Astrocyte (in vitro differentiated cells and primary cell): ENCODE measurements at regions not wholly inside any gene's neighbourhood (a gene's known extent, or its start where the extent isn't known, plus 50 kb on each side); places are given as distances from the start of the nearest gene placed in this dataset.

ENCODE experiments used
- DNase-seq: peaks from one replicate; pipeline ENCODE4 v3.0.0-alpha.2; 2010; ENCODE audit warnings: low read depth
- FAIRE-seq: peaks from 2 replicates; lab custom pipeline; 2011; peaks lifted over from hg19 to GRCh38; lab: Jason Lieb, UNC
- H2AFZ ChIP-seq: 2 replicates; pipeline ENCODE4 v1.6.0; 2012; ENCODE audit warnings: low read depth, low read length, inconsistent platforms
- H3K27ac ChIP-seq: 2 replicates; pipeline ENCODE4 v1.5.1; 2011; ENCODE audit warnings: low read depth, low read length, inconsistent platforms
- H3K27me3 ChIP-seq: 2 replicates; pipeline ENCODE4 v1.6.0; 2011; ENCODE audit warnings: low read length, inconsistent platforms; ENCODE audit not compliant: insufficient read depth
- H3K36me3 ChIP-seq: 2 replicates; pipeline ENCODE4 v1.5.1; 2011; ENCODE audit warnings: low read length, inconsistent platforms; ENCODE audit not compliant: insufficient read depth
- H3K4me1 ChIP-seq: 2 replicates; pipeline ENCODE4 v1.5.1; 2011; ENCODE audit warnings: low read length, inconsistent platforms; ENCODE audit not compliant: insufficient read depth
- H3K4me2 ChIP-seq: 2 replicates; pipeline ENCODE4 v1.6.0; 2012; ENCODE audit warnings: low read length, inconsistent platforms
- H3K4me3 ChIP-seq: 2 replicates; pipeline ENCODE4 v1.5.1; 2011; ENCODE audit warnings: low read depth, mild to moderate bottlenecking, low read length, inconsistent platforms; ENCODE audit not compliant: insufficient read depth
- H3K79me2 ChIP-seq: 2 replicates; pipeline ENCODE4 v1.6.0; 2012; ENCODE audit warnings: mild to moderate bottlenecking, low read length, inconsistent platforms; ENCODE audit not compliant: insufficient read depth
- H3K9ac ChIP-seq: 2 replicates; pipeline ENCODE4 v1.6.0; 2012; ENCODE audit warnings: mild to moderate bottlenecking, low read length, inconsistent platforms
- H3K9me3 ChIP-seq: 2 replicates; pipeline ENCODE4 v1.5.1; 2012; ENCODE audit warnings: low read depth, mild to moderate bottlenecking, low read length, inconsistent platforms; ENCODE audit not compliant: insufficient read depth
- H4K20me1 ChIP-seq: 2 replicates; pipeline ENCODE4 v1.6.0; 2012; ENCODE audit warnings: low read length, inconsistent platforms; ENCODE audit not compliant: insufficient read depth
- H3K27ac Mint-ChIP-seq: one replicate; pipeline ENCODE4 v1.8.0; 2021; ENCODE audit warnings: mild to moderate bottlenecking, mixed read lengths; ENCODE audit not compliant: unreplicated experiment
- H3K27me3 Mint-ChIP-seq: one replicate; pipeline ENCODE4 v1.8.0; 2021; ENCODE audit warnings: low read depth, mixed read lengths; ENCODE audit not compliant: unreplicated experiment
- H3K36me3 Mint-ChIP-seq: one replicate; pipeline ENCODE4 v1.8.0; 2021; ENCODE audit warnings: low read depth, mixed read lengths; ENCODE audit not compliant: unreplicated experiment
- H3K4me1 Mint-ChIP-seq: one replicate; pipeline ENCODE4 v1.8.0; 2021; ENCODE audit warnings: low read depth, mixed read lengths; ENCODE audit not compliant: unreplicated experiment
- H3K4me3 Mint-ChIP-seq: one replicate; pipeline ENCODE4 v1.8.0; 2021; ENCODE audit warnings: mild to moderate bottlenecking, moderate library complexity, mixed read lengths; ENCODE audit not compliant: unreplicated experiment
- H3K9me3 Mint-ChIP-seq: one replicate; pipeline ENCODE4 v1.8.0; 2021; ENCODE audit warnings: mild to moderate bottlenecking, mixed read lengths; ENCODE audit not compliant: unreplicated experiment
- CTCF ChIP-seq: IDR thresholded peaks from 2 replicates; pipeline ENCODE4 v1.5.1; 2011; ENCODE audit warnings: low read depth, mild to moderate bottlenecking, inconsistent platforms, low read length, moderate library complexity; ENCODE audit not compliant: insufficient read depth
- EZH2 ChIP-seq: IDR thresholded peaks from 2 replicates; pipeline ENCODE4 v1.6.1; 2012; ENCODE audit warnings: mild to moderate bottlenecking, low read length, inconsistent platforms; ENCODE audit not compliant: insufficient read depth

- no peak for FAIRE-seq
- Histone ChIP-seq H3K9ac (peak overlapping the region; percentile 68), H2AFZ (no peak overlapping the region), H3K4me1 (peaks cover 33% of the 10 kb centered on the region), H3K79me2 (peaks cover 35% of the 10 kb centered on the region), H3K4me2 (peak overlapping the region; percentile 84), H4K20me1 (peaks cover 35% of the 10 kb centered on the region), H3K4me3 (peak overlapping the region; percentile 18), H3K27me3 (no peaks in the 10 kb centered on the region), H3K36me3 (peaks cover 10% of the 10 kb centered on the region), H3K9me3 (no peaks in the 10 kb centered on the region), H3K27ac (peak overlapping the region; percentile 95)
- Mint-ChIP-seq H3K4me1 (peaks cover 5% of the 10 kb centered on the region), H3K27me3 (no peaks in the 10 kb centered on the region), H3K9me3 (no peaks in the 10 kb centered on the region), H3K27ac (no peak overlapping the region), H3K4me3 (no peak overlapping the region), H3K36me3 (peaks cover 20% of the 10 kb centered on the region)
- no peak for DNase-seq
- TF ChIP-seq CTCF (no peak), EZH2 (no peak)
Observed at GRCh38 chr12:124422142-124422569, 127.3 kb downstream of the RFLNA start.

GRCh38 chr12:124420996-124421674 is 126.2 kb downstream of the RFLNA start:
- H3K27ac Mint-ChIP-seq, result no peak overlapping the region
- Histone ChIP-seq H3K9me3 (no peaks in the 10 kb centered on the region), H3K4me3 (no peak overlapping the region), H3K79me2 (peaks cover 44% of the 10 kb centered on the region), H4K20me1 (peaks cover 45% of the 10 kb centered on the region), H3K4me1 (peaks cover 36% of the 10 kb centered on the region), H3K9ac (peak overlapping the region; percentile 45), H3K27me3 (no peaks in the 10 kb centered on the region), H3K36me3 (peaks cover 10% of the 10 kb centered on the region), H3K4me2 (peak overlapping the region; percentile 59), H3K27ac (peak overlapping the region; percentile 14), H2AFZ (no peak overlapping the region)
- H3K27me3 Mint-ChIP-seq, result no peaks in the 10 kb centered on the region
- H3K4me1 Mint-ChIP-seq, result peaks cover 5% of the 10 kb centered on the region
- DNase-seq (no peak), FAIRE-seq (no peak)
- no peak for TF ChIP-seq EZH2
- no peak for TF ChIP-seq CTCF
- H3K9me3 Mint-ChIP-seq, result no peaks in the 10 kb centered on the region
- H3K36me3 Mint-ChIP-seq, result peaks cover 19% of the 10 kb centered on the region
- H3K4me3 Mint-ChIP-seq, result no peak overlapping the region
